RWPE2 (cell line): ENCODE measurements at regions not wholly inside any gene's neighbourhood (a gene's known extent, or its start where the extent isn't known, plus 50 kb on each side); places are given as distances from the start of the nearest gene placed in this dataset.

Experiments
- ATAC-seq: fragments of 200-7000 bp; cut with Tn5 transposase; 3 replicates; pipeline ENCODE4 v1.9.1; 2021; ENCODE audit warnings: low read depth
- DNase-seq: peaks from one replicate; pipeline ENCODE4 v3.0.0-alpha.2; 2020; ENCODE audit warnings: low spot score
- H3K27ac ChIP-seq: fragments of 450-650 bp; 2 replicates; pipeline ENCODE4 v1.5.1; 2017; ENCODE audit warnings: mild to moderate bottlenecking; ENCODE audit not compliant: poor library complexity, severe bottlenecking
- H3K27me3 ChIP-seq: fragments of 250-450 bp; sonication (Bioruptor Pico); 2 replicates; pipeline ENCODE4 v1.5.1; 2021; ENCODE audit warnings: mild to moderate bottlenecking, moderate library complexity; ENCODE audit not compliant: insufficient read depth, poor library complexity, severe bottlenecking
- H3K36me3 ChIP-seq: fragments of 250-450 bp; sonication (Bioruptor Pico); 2 replicates; pipeline ENCODE4 v1.5.1; 2020; ENCODE audit warnings: low read depth, mild to moderate bottlenecking, moderate library complexity
- H3K4me1 ChIP-seq: fragments of 250-450 bp; sonication (Bioruptor Pico); 2 replicates; pipeline ENCODE4 v1.5.1; 2021; ENCODE audit warnings: mild to moderate bottlenecking, moderate library complexity; ENCODE audit not compliant: insufficient read depth, poor library complexity, severe bottlenecking
- H3K4me3 ChIP-seq: fragments of 250-450 bp; sonication (Bioruptor Pico); 2 replicates; pipeline ENCODE4 v1.5.1; 2021; ENCODE audit warnings: mild to moderate bottlenecking, moderate library complexity; ENCODE audit not compliant: severe bottlenecking
- H3K9me3 ChIP-seq: fragments of 250-450 bp; sonication (Bioruptor Pico); 2 replicates; pipeline ENCODE4 v1.5.1; 2021; ENCODE audit warnings: mild to moderate bottlenecking, moderate library complexity; ENCODE audit not compliant: severe bottlenecking
- TF ChIP-seq, protein P1 (sequence below): fragments of 450-650 bp; IDR thresholded peaks from one replicate; pipeline ENCODE4 v1.5.1; 2017; ENCODE audit warnings: mild to moderate bottlenecking, moderate library complexity; ENCODE audit not compliant: poor library complexity, severe bottlenecking

DNA sequence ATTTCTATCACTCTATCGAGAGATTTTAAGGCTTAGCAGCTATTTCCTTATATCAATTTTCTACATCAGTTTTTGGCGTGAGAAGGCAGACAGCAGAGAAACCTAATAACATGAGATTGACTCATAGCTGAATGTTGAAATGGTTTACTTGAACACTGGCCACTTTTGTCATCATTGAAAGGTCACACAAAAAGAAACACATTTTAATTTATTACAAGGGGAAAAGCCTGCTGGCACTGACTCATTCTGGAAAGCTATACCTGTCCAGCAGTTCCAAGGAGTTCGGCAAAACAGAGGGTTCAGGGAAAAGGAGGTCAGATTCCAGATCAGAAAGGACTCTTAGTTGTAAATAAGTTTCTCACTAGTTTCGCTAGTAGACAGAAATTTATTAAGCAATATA, 566.4 kb downstream of the DNAH5 start:
- TF ChIP-seq, protein P1, sequence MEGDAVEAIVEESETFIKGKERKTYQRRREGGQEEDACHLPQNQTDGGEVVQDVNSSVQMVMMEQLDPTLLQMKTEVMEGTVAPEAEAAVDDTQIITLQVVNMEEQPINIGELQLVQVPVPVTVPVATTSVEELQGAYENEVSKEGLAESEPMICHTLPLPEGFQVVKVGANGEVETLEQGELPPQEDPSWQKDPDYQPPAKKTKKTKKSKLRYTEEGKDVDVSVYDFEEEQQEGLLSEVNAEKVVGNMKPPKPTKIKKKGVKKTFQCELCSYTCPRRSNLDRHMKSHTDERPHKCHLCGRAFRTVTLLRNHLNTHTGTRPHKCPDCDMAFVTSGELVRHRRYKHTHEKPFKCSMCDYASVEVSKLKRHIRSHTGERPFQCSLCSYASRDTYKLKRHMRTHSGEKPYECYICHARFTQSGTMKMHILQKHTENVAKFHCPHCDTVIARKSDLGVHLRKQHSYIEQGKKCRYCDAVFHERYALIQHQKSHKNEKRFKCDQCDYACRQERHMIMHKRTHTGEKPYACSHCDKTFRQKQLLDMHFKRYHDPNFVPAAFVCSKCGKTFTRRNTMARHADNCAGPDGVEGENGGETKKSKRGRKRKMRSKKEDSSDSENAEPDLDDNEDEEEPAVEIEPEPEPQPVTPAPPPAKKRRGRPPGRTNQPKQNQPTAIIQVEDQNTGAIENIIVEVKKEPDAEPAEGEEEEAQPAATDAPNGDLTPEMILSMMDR: no peak
- no peak overlapping the region for H3K27ac ChIP-seq
- ATAC-seq: peak; percentile 81

DNA sequence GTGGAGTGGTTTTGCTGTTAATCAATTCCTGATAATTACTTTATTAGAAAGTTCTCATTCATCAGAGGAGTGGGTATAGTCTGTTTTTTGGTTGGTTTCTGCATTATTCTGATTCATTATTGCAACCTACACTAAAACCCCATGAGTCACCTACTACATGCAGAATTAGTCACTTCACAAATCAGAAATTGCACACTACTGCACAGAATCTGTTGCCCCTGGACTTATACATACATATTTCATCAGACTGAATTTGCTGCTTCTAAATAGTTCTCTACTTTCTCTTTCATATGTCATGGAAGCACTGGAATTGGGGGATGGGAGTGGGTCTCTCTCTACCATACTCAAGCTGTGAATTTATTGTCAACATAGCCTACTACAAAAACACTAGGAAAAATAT, 585.1 kb downstream of the DNAH5 start:
- Histone ChIP-seq H3K9me3 (no peaks in the 10 kb centered on the region), H3K27ac (no peak overlapping the region), H3K36me3 (no peaks in the 10 kb centered on the region), H3K27me3 (no peaks in the 10 kb centered on the region), H3K4me1 (peaks cover 14% of the 10 kb centered on the region), H3K4me3 (no peak overlapping the region)
- peak; percentile 95 for ATAC-seq
- no peak for DNase-seq
- TF ChIP-seq, protein P1: no peak

More for the DNA sequence above, 566.4 kb downstream of the DNAH5 start:
- Histone ChIP-seq H3K4me3 (no peak overlapping the region), H3K9me3 (no peaks in the 10 kb centered on the region), H3K27me3 (no peaks in the 10 kb centered on the region), H3K36me3 (no peaks in the 10 kb centered on the region), H3K4me1 (peaks cover 12% of the 10 kb centered on the region)
- DNase-seq: no peak

GRCh38 chr5:13358342-13358741, 586.1 kb downstream of the DNAH5 start:
- H3K4me1 ChIP-seq: peaks cover 14% of the 10 kb centered on the region
- H3K36me3 ChIP-seq: no peaks in the 10 kb centered on the region
- no peaks in the 10 kb centered on the region for H3K9me3 ChIP-seq
- no peak for ATAC-seq
- no peaks in the 10 kb centered on the region for H3K27me3 ChIP-seq
- H3K27ac ChIP-seq: no peak overlapping the region
- TF ChIP-seq, protein P1: no peak
- no peak for DNase-seq
- H3K4me3 ChIP-seq: no peak overlapping the region

GRCh38 chr5:13357929-13358328, 586.6 kb downstream of the DNAH5 start:
- peaks cover 14% of the 10 kb centered on the region for H3K4me1 ChIP-seq
- no peak for ATAC-seq
- TF ChIP-seq, protein P1: no peak
- no peak overlapping the region for H3K4me3 ChIP-seq
- no peak for DNase-seq
- no peaks in the 10 kb centered on the region for H3K36me3 ChIP-seq
- H3K27me3 ChIP-seq: no peaks in the 10 kb centered on the region
- H3K9me3 ChIP-seq: no peaks in the 10 kb centered on the region
- no peak overlapping the region for H3K27ac ChIP-seq

GRCh38 chr5:13356226-13356625, 588.3 kb downstream of the DNAH5 start:
- DNase-seq (no peak), ATAC-seq (no peak)
- no peaks in the 10 kb centered on the region for H3K9me3 ChIP-seq
- no peaks in the 10 kb centered on the region for H3K27me3 ChIP-seq
- H3K36me3 ChIP-seq: no peaks in the 10 kb centered on the region
- no peak overlapping the region for H3K4me3 ChIP-seq
- H3K27ac ChIP-seq: no peak overlapping the region
- peaks cover 17% of the 10 kb centered on the region for H3K4me1 ChIP-seq
- TF ChIP-seq, protein P1: no peak
